Activated T-helper 1 cell treated with anti-CD3 and anti-CD28 coated beads, Interleukin-12 subunit alpha, Interleukin-12 subunit beta, Interleukin-2, Interleukin-4 antibody, amounts not matched to agents 30 ng/mL and 10 ng/mL and 1 ng/mL, durations not matched to agents 14 hours and 24 hours and 36 hours (primary cell): ENCODE measurements at regions not wholly inside any gene's neighbourhood (a gene's known extent, or its start where the extent isn't known, plus 50 kb on each side); places are given as distances from the start of the nearest gene placed in this dataset.
"Not testable (repeated sequence)": the region's sequence is repeated elsewhere in the genome, so short reads cannot be mapped to it uniquely, and the experiment has no call there.

Source experiments
- DNase-seq: peaks from one replicate; pipeline ENCODE4 v3.0.0; 2021; ENCODE audit warnings: low spot score
- H3K27ac Mint-ChIP-seq: one replicate; pipeline ENCODE4 v1.8.0; 2021; ENCODE audit warnings: mild to moderate bottlenecking, mixed read lengths
- H3K27me3 Mint-ChIP-seq: one replicate; pipeline ENCODE4 v1.8.0; 2022; ENCODE audit warnings: mild to moderate bottlenecking, moderate library complexity, mixed read lengths; ENCODE audit not compliant: insufficient read depth
- H3K36me3 Mint-ChIP-seq: one replicate; pipeline ENCODE4 v1.8.0; 2021; ENCODE audit warnings: low read depth, mixed read lengths
- H3K4me1 Mint-ChIP-seq: one replicate; pipeline ENCODE4 v1.8.0; 2021; ENCODE audit warnings: low read depth, mixed read lengths
- H3K4me3 Mint-ChIP-seq: one replicate; pipeline ENCODE4 v1.8.0; 2021; ENCODE audit warnings: mild to moderate bottlenecking, moderate library complexity, mixed read lengths
- H3K9me3 Mint-ChIP-seq: one replicate; pipeline ENCODE4 v1.8.0; 2021; ENCODE audit warnings: mixed read lengths
- intact Hi-C: fragments of 100-400 bp; cut with micrococcal nuclease; formaldehyde crosslinking; loops from one replicate; pipeline ENCODE4 v1.15.1; 2024

DNA sequence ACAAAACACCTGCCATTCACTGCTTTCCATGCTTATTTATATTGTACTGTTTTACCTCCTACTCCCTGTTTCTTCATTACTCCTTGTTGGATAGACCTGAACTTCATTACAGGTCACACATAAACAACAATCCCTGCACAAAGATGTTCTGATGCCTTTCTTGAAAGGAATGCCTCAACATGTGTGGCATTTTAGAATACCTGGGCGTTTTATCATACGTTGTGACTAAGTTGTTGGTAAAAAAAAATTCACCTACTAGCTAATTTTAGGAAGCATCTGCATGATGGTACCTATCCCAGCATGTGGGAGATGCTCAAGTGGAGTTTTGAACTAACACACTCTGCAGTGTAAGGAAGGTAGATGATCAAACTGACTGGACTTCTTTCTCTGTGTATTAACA, 604.1 kb downstream of the TAF11L14 start:
- H3K36me3 Mint-ChIP-seq: no peaks in the 10 kb centered on the region
- intact Hi-C loops: no loop called here
- H3K4me3 Mint-ChIP-seq: no peak overlapping the region
- no peaks in the 10 kb centered on the region for H3K27me3 Mint-ChIP-seq
- H3K9me3 Mint-ChIP-seq: no peaks in the 10 kb centered on the region
- no peaks in the 10 kb centered on the region for H3K4me1 Mint-ChIP-seq
- no peak for DNase-seq
- H3K27ac Mint-ChIP-seq: no peak overlapping the region

GRCh38 chr5:18240971-18241370, 606.7 kb downstream of the TAF11L14 start:
- no peak overlapping the region for H3K4me3 Mint-ChIP-seq
- H3K4me1 Mint-ChIP-seq: no peaks in the 10 kb centered on the region
- peaks cover 6% of the 10 kb centered on the region for H3K9me3 Mint-ChIP-seq
- no peaks in the 10 kb centered on the region for H3K36me3 Mint-ChIP-seq
- no peak overlapping the region for H3K27ac Mint-ChIP-seq
- DNase-seq: no peak
- H3K27me3 Mint-ChIP-seq: no peaks in the 10 kb centered on the region
- intact Hi-C loops: no loop called here

GRCh38 chr5:18243846-18244245, 609.6 kb downstream of the TAF11L14 start:
- no peaks in the 10 kb centered on the region for H3K4me1 Mint-ChIP-seq
- H3K4me3 Mint-ChIP-seq: no peak overlapping the region
- peaks cover 20% of the 10 kb centered on the region for H3K9me3 Mint-ChIP-seq
- H3K36me3 Mint-ChIP-seq: no peaks in the 10 kb centered on the region
- intact Hi-C loops: no loop called here
- no peak overlapping the region for H3K27ac Mint-ChIP-seq
- DNase-seq: no peak
- no peaks in the 10 kb centered on the region for H3K27me3 Mint-ChIP-seq

DNA sequence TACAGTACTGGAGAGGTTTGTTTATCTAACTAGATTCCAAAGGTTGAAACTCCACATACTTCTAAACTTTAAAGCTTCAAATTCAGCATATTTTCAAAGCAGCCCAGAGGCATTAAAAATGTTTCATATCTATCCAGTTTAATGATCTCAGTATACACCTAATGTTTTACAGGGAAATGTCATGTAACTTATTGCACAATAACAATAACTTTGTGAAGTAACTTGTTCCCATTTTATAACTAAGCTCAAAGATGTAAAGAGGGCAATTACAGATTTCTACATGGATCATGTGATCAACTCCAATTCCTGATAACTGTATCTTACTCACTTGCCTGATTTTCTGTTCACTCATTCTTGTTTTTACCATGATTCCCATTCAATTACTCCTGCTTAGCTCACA, 610.0 kb downstream of the TAF11L14 start:
- DNase-seq: no peak
- Mint-ChIP-seq H3K4me1 (no peaks in the 10 kb centered on the region), H3K9me3 (peaks cover 20% of the 10 kb centered on the region), H3K27ac (no peak overlapping the region), H3K27me3 (no peaks in the 10 kb centered on the region), H3K36me3 (no peaks in the 10 kb centered on the region), H3K4me3 (no peak overlapping the region)
- intact Hi-C loops: no loop called here

GRCh38 chr5:18252559-18252958, 618.3 kb downstream of the TAF11L14 start:
- peaks cover 29% of the 10 kb centered on the region for H3K9me3 Mint-ChIP-seq
- intact Hi-C loops: no loop called here
- H3K27ac Mint-ChIP-seq: no peak overlapping the region
- no peaks in the 10 kb centered on the region for H3K27me3 Mint-ChIP-seq
- no peaks in the 10 kb centered on the region for H3K36me3 Mint-ChIP-seq
- no peaks in the 10 kb centered on the region for H3K4me1 Mint-ChIP-seq
- no peak overlapping the region for H3K4me3 Mint-ChIP-seq
- no peak for DNase-seq

DNA sequence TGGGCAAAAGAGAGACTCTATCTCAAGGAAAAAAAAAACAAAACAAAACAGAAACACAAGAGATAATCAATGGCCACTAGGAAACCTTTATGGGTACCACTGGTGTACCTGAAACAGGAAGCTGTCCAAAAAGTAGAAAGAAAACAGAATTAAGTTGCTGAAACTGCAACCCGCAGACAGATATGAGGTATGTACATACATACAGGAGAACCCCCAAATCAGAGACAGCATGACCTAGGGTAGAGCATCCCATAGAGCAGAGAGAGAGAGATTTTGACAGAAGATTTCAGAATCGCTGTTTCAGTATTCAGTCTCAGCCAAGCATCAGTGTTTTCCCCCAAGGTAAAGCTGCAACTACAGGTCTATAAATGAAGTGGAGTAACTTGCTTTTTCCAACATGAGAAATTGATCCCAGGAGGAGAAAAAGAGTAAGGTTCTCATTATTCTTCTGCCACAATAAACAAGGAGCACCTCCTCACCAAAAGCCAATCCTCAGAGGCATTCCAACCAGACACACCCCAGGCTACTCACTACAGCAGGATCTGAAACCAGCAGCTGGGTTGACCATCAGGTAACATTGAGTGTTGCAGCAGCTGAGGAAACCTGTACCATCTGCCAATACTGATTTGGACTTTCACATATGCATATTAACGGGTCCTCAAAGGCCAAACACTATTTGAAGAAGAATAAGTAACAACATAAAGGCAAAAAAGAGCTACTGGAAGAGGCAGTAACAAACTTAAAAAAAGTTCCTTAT, 630.0 kb downstream of the TAF11L14 start:
- Mint-ChIP-seq H3K27me3 (no peaks in the 10 kb centered on the region), H3K4me3 (no peak overlapping the region), H3K4me1 (no peaks in the 10 kb centered on the region), H3K9me3 (peaks cover 6% of the 10 kb centered on the region), H3K27ac (no peak overlapping the region), H3K36me3 (no peaks in the 10 kb centered on the region)
- no peak for DNase-seq
- intact Hi-C loops: no loop called here

- intact Hi-C loops: no loop called here
- Mint-ChIP-seq H3K4me1 (no peaks in the 10 kb centered on the region), H3K4me3 (no peak overlapping the region), H3K27ac (no peak overlapping the region), H3K9me3 (peaks cover 11% of the 10 kb centered on the region), H3K36me3 (no peaks in the 10 kb centered on the region), H3K27me3 (no peaks in the 10 kb centered on the region)
- DNase-seq: no peak
Observed at GRCh38 chr5:18270635-18271338, 636.5 kb downstream of the TAF11L14 start.

- no peaks in the 10 kb centered on the region for H3K4me1 Mint-ChIP-seq
- H3K27ac Mint-ChIP-seq: no peak overlapping the region
- no peak for DNase-seq
- no peaks in the 10 kb centered on the region for H3K27me3 Mint-ChIP-seq
- no peaks in the 10 kb centered on the region for H3K36me3 Mint-ChIP-seq
- peaks cover 11% of the 10 kb centered on the region for H3K9me3 Mint-ChIP-seq
- intact Hi-C loops: no loop called here
- H3K4me3 Mint-ChIP-seq: no peak overlapping the region
Observed at GRCh38 chr5:18276939-18277338, 642.7 kb downstream of the TAF11L14 start.

- Mint-ChIP-seq H3K27ac (no peak overlapping the region), H3K9me3 (peaks cover 8% of the 10 kb centered on the region), H3K27me3 (no peaks in the 10 kb centered on the region), H3K36me3 (no peaks in the 10 kb centered on the region), H3K4me1 (no peaks in the 10 kb centered on the region), H3K4me3 (no peak overlapping the region)
- DNase-seq: no peak
- intact Hi-C loops: no loop called here
Observed at GRCh38 chr5:18281947-18282581, 647.8 kb downstream of the TAF11L14 start.

GRCh38 chr5:18285257-18285656, 651.0 kb downstream of the TAF11L14 start:
- peaks cover 8% of the 10 kb centered on the region for H3K9me3 Mint-ChIP-seq
- DNase-seq: no peak
- no peaks in the 10 kb centered on the region for H3K27me3 Mint-ChIP-seq
- no peaks in the 10 kb centered on the region for H3K36me3 Mint-ChIP-seq
- intact Hi-C loops: no loop called here
- no peak overlapping the region for H3K4me3 Mint-ChIP-seq
- no peaks in the 10 kb centered on the region for H3K4me1 Mint-ChIP-seq
- no peak overlapping the region for H3K27ac Mint-ChIP-seq

- Mint-ChIP-seq H3K4me3 (no peak overlapping the region), H3K36me3 (no peaks in the 10 kb centered on the region), H3K4me1 (no peaks in the 10 kb centered on the region), H3K27ac (no peak overlapping the region), H3K9me3 (no peaks in the 10 kb centered on the region), H3K27me3 (no peaks in the 10 kb centered on the region)
- intact Hi-C loops: no loop called here
- no peak for DNase-seq
Observed at GRCh38 chr5:18292146-18292545, 657.9 kb downstream of the TAF11L14 start.

- H3K4me3 Mint-ChIP-seq, DNase-seq, H3K9me3 Mint-ChIP-seq, H3K27me3 Mint-ChIP-seq, H3K36me3 Mint-ChIP-seq, H3K4me1 Mint-ChIP-seq, intact Hi-C loops, H3K27ac Mint-ChIP-seq: not testable (repeated sequence)
Observed at GRCh38 chr5:18295696-18296095, 661.4 kb downstream of the TAF11L14 start.

GRCh38 chr5:18299166-18299565, 664.9 kb downstream of the TAF11L14 start:
- H3K27ac Mint-ChIP-seq: no peak overlapping the region
- DNase-seq: no peak
- no peaks in the 10 kb centered on the region for H3K9me3 Mint-ChIP-seq
- H3K4me3 Mint-ChIP-seq: no peak overlapping the region
- H3K4me1 Mint-ChIP-seq: no peaks in the 10 kb centered on the region
- no peaks in the 10 kb centered on the region for H3K36me3 Mint-ChIP-seq
- intact Hi-C loops: no loop called here
- H3K27me3 Mint-ChIP-seq: no peaks in the 10 kb centered on the region
